Breast epithelium (tissue), 4 donors: ENCODE measurements at regions not wholly inside any gene's neighbourhood (a gene's known extent, or its start where the extent isn't known, plus 50 kb on each side); places are given as distances from the start of the nearest gene placed in this dataset.
A peak's percentile ranks its signal among the peaks of the same experiment; 100 is the strongest.

Source experiments
- DNase-seq, 2 donors: peaks; one replicate each; pipeline ENCODE4 v3.0.0-alpha.2; 2019; ENCODE audit warnings: low spot score in 2 of 2
- H3K27ac ChIP-seq, 2 donors: fragments of 200-600 bp; sonication (generic) in 1 of 2; one replicate each; pipeline ENCODE4 v1.5.1; 2016 to 2019; ENCODE audit warnings: mild to moderate bottlenecking in 1 of 2
- H3K27me3 ChIP-seq, 2 donors: fragments of 200-600 bp; sonication (generic) in 1 of 2; one replicate each; pipeline versions ENCODE4 v1.5.1 to v1.6.0; 2017 to 2019; ENCODE audit warnings: control low read depth in 1 of 2, mild to moderate bottlenecking in 1 of 2
- H3K36me3 ChIP-seq: fragments of 200-600 bp; one replicate; pipeline ENCODE4 v1.5.1; 2019
- H3K4me1 ChIP-seq, 2 donors: fragments of 200-600 bp; sonication (generic); one replicate each; pipeline ENCODE4 v1.5.1; 2016 to 2019; ENCODE audit warnings: control low read depth in 1 of 2
- H3K4me3 ChIP-seq, 3 donors: fragments of 200-600 bp; sonication (generic); 1 replicate in 2 of 3; 2 replicates in 1 of 3; pipeline ENCODE4 v1.5.1; 2016 to 2019; ENCODE audit warnings: mild to moderate bottlenecking in 3 of 3, moderate library complexity in 2 of 3
- H3K9me3 ChIP-seq, 2 donors: fragments of 200-600 bp; sonication (generic) in 1 of 2; one replicate each; pipeline ENCODE4 v1.5.1; 2016 to 2019; ENCODE audit warnings: control low read depth in 1 of 2
- POLR2A ChIP-seq: fragments of 450-650 bp; IDR thresholded peaks from one replicate; pipeline ENCODE4 v1.6.1; 2016; ENCODE audit warnings: antibody characterized with exemption, mild to moderate bottlenecking, moderate library complexity
- POLR2AphosphoS5 ChIP-seq, 3 donors: sonication (generic); formaldehyde crosslinking; IDR thresholded peaks; one replicate each; pipeline ENCODE4 v1.6.1; 2017; ENCODE audit warnings: antibody characterized with exemption in 3 of 3
- intact Hi-C: fragments of 100-400 bp; cut with DNase I; formaldehyde crosslinking; loops from one replicate; pipeline ENCODE4 v1.15.1; 2023; ENCODE audit warnings: low total_unique reads
- TF ChIP-seq, protein P1 (sequence below), 3 donors: fragments of 450-650 bp; IDR thresholded peaks; one replicate each; pipeline ENCODE4 v1.5.1; 2016 to 2017; ENCODE audit warnings: antibody characterized with exemption in 3 of 3, mild to moderate bottlenecking in 3 of 3, moderate library complexity in 3 of 3

DNA sequence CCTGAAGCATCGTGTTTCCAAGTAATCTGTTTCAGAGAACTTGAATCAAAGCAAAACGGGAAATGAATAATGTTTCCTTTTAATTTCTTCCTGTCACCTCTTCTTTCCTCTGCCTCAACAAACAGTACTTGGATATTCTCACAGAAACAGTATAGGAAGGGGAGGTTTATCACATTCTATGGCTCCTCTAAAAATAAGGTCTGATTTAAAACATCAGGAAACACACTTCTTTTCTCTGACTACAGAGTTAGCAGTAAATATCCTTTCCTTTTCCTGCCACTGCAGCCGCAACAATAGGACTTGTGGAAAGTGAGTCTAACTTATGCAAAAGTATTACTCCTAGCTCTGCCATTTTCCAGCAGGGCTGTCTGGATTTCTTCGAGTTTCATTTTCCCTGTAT lies 62.3 kb downstream of the CH25H start:
- Histone ChIP-seq H3K4me1 (no peaks in the 10 kb centered on the region), H3K9me3 (no peaks in the 10 kb centered on the region), H3K36me3 (no peaks in the 10 kb centered on the region), H3K4me3 (no peak overlapping the region), H3K27ac (no peak overlapping the region), H3K27me3 (no peaks in the 10 kb centered on the region)
- no peak for DNase-seq
- intact Hi-C loops, result no loop called here
- TF ChIP-seq, protein P1, sequence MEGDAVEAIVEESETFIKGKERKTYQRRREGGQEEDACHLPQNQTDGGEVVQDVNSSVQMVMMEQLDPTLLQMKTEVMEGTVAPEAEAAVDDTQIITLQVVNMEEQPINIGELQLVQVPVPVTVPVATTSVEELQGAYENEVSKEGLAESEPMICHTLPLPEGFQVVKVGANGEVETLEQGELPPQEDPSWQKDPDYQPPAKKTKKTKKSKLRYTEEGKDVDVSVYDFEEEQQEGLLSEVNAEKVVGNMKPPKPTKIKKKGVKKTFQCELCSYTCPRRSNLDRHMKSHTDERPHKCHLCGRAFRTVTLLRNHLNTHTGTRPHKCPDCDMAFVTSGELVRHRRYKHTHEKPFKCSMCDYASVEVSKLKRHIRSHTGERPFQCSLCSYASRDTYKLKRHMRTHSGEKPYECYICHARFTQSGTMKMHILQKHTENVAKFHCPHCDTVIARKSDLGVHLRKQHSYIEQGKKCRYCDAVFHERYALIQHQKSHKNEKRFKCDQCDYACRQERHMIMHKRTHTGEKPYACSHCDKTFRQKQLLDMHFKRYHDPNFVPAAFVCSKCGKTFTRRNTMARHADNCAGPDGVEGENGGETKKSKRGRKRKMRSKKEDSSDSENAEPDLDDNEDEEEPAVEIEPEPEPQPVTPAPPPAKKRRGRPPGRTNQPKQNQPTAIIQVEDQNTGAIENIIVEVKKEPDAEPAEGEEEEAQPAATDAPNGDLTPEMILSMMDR (IDR thresholded peaks at IDR 0.05), result no peak
- no peak for TF ChIP-seq POLR2AphosphoS5 (IDR thresholded peaks at IDR 0.05)

DNA sequence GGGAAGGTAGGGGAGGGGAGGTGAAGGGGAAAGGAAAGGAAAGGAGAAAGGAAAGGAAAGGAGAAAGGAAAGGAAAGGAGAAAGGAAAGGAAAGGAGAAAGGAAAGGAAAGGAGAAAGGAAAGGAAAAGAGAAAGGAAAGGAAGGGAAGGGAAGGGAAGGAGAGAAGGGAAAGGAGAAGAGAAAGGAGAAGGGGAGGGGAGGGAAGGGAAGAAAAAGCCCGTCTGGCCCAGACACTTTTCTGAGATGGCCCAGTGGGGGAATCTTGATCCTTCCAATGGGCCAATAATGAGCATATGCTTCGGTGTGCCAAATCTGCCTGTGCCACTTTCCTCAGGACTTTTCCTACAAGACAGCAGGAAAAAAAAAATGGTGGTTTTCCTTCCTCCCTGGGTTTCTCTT lies 64.5 kb downstream of the CH25H start:
- no peak for DNase-seq
- no peak overlapping the region for H3K27ac ChIP-seq
- intact Hi-C loops, result no loop called here
- no peaks in the 10 kb centered on the region for H3K36me3 ChIP-seq
- no peaks in the 10 kb centered on the region for H3K4me1 ChIP-seq
- H3K9me3 ChIP-seq, result no peaks in the 10 kb centered on the region
- no peak for TF ChIP-seq POLR2A
- no peak overlapping the region for H3K4me3 ChIP-seq
- H3K27me3 ChIP-seq, result no peaks in the 10 kb centered on the region

DNA sequence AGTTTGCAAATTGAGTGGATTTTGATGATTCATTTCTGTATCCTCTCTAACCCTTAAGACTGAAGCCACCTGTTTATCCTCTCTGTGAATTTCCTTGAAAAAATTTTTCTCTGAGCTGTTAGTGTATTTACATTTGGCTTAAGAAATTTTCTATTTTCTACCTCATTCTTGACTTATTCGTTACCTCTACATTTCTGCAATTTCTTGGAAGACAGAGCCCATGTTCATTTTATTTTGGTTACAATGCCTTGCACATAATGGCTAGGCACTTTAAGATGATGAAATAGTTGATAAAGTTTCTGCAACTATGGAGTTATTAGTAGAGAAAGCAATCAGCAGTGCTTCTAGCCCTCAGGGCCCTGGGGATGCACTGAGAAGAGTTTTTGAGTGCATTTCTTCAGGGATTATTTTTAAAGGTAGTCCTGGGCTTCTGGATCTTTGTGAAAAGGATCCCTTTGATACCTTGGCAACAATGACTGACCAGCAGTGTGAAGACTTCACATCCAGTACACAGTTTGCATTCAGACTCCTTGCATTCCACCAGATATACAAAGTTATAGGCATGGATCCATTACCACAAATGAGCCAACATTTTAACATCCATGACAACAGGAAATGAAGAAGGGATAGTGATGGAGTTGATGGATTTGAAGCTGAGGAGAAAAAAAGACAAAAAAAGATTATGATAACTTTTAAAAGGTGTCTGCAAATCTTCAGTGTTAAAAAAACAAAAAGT lies 68.2 kb downstream of the CH25H start:
- Histone ChIP-seq H3K4me1 (no peaks in the 10 kb centered on the region), H3K4me3 (no peak overlapping the region), H3K27me3 (no peaks in the 10 kb centered on the region), H3K27ac (no peak overlapping the region), H3K36me3 (no peaks in the 10 kb centered on the region), H3K9me3 (no peaks in the 10 kb centered on the region)
- DNase-seq, result no peak
- intact Hi-C loops, result no loop called here
- TF ChIP-seq POLR2A, result no peak
- TF ChIP-seq, protein P1 (IDR thresholded peaks at IDR 0.05), result no peak
- no peak for TF ChIP-seq POLR2AphosphoS5 (IDR thresholded peaks at IDR 0.05)

DNA sequence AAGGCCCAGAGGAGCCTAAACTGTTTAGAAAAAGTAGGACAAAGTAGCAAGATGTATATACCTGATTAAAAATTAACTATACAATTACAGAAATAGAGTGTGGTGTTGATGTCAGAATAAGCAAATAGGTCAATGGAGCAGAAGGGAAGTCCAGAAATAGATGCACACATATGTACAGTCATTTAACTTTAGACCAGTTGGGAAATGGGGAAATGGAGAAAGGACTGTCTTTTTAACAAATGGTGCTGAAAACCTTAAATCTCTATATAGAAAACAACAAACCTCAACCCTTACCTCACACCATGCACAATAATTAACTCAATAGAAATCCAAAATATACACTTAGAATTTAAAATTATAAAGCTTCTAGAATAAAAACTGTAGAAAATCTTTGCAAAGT lies 72.2 kb downstream of the CH25H start:
- no peak for TF ChIP-seq POLR2AphosphoS5 (IDR thresholded peaks at IDR 0.05)
- TF ChIP-seq POLR2A, result no peak
- TF ChIP-seq, protein P1 (IDR thresholded peaks at IDR 0.05), result no peak
- no peak overlapping the region for H3K27ac ChIP-seq
- intact Hi-C loops, result no loop called here
- no peak for DNase-seq
- H3K9me3 ChIP-seq, result no peaks in the 10 kb centered on the region
- H3K27me3 ChIP-seq, result no peaks in the 10 kb centered on the region
- no peaks in the 10 kb centered on the region for H3K36me3 ChIP-seq
- no peaks in the 10 kb centered on the region for H3K4me1 ChIP-seq
- H3K4me3 ChIP-seq, result no peak overlapping the region

DNA sequence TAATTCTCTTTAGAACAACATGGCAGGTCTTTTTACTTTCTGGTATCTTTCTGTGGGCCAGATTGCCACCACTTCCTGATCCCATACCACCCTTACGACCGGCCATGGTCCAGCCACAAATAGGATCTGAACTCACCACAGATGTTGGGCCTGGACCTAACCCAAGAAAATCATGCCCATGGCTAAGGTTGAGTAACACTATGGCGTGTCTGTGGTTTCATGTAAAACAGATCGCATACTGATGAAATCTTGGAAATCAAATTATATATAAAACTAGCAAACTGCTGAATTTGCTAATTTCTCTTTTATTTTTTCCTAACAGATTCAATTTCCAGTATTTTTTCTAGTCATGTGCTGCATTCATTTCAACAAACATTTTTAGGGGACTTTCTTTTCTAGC lies 77.2 kb downstream of the CH25H start:
- peak in 1 of 2 donors; percentile 31 for DNase-seq
- Histone ChIP-seq H3K4me1 (no peaks in the 10 kb centered on the region), H3K27me3 (no peaks in the 10 kb centered on the region), H3K36me3 (no peaks in the 10 kb centered on the region), H3K4me3 (no peak overlapping the region), H3K27ac (no peak overlapping the region), H3K9me3 (no peaks in the 10 kb centered on the region)
- TF ChIP-seq, protein P1 (IDR thresholded peaks at IDR 0.05), result no peak
- TF ChIP-seq POLR2AphosphoS5 (IDR thresholded peaks at IDR 0.05) (peak in 1 of 3 donors; percentile 36), POLR2A (no peak)
- intact Hi-C loops, result no loop called here
